ENCODE measurements at regions not wholly inside any gene's neighbourhood (a gene's known extent, or its start where the extent isn't known, plus 50 kb on each side); places are given as distances from the start of the nearest gene placed in this dataset.

GRCh38 chr6:133184798-133185372, 56.3 kb upstream of the EYA4 start:
- DNase-seq (ENCODE audit: low read depth), result no peak

- DNase-seq (ENCODE audit: low read depth), result no peak
Observed at GRCh38 chr6:133185731-133186130, 55.4 kb upstream of the EYA4 start.

GRCh38 chr6:133187114-133187513, 54.0 kb upstream of the EYA4 start:
- DNase-seq (ENCODE audit: low read depth), result no peak

GRCh38 chr6:133187657-133188453, 53.3 kb upstream of the EYA4 start:
- DNase-seq (ENCODE audit: low read depth), result no peak

- no peak for DNase-seq (ENCODE audit: low read depth)
Observed at GRCh38 chr6:133190912-133191311, 50.2 kb upstream of the EYA4 start.

- DNase-seq (ENCODE audit: low read depth), result no peak
Observed at GRCh38 chr6:133191323-133191722, 49.8 kb upstream of the EYA4 start.

All from stimulated activated CD8-positive, alpha-beta memory T cell treated with anti-CD3 and anti-CD28 coated beads, Interleukin-12 subunit alpha, Interleukin-12 subunit beta, amount 100 ng/mL, for 1 hour (primary cell).